NCI-H2029 treated with DMSO at 0.1 percent for 48 hours (cell line): ENCODE measurements at regions not wholly inside any gene's neighbourhood (a gene's known extent, or its start where the extent isn't known, plus 50 kb on each side); places are given as distances from the start of the nearest gene placed in this dataset.

Experiments
- DNase-seq: peaks from one replicate; lab custom pipeline; 2025; lab: John Stamatoyannopoulos, UW

GRCh38 chr13:109436841-109437240, 349.5 kb downstream of the IRS2 start:
- no peak for DNase-seq

GRCh38 chr13:109436055-109436622, 350.2 kb downstream of the IRS2 start:
- DNase-seq: no peak

- no peak for DNase-seq
These were observed 355.2 kb downstream of the IRS2 start for GRCh38 chr13:109431217-109431616.

GRCh38 chr13:109428146-109428545, 358.2 kb downstream of the IRS2 start:
- no peak for DNase-seq

GRCh38 chr13:109427695-109428094, 358.7 kb downstream of the IRS2 start:
- DNase-seq: no peak

DNA sequence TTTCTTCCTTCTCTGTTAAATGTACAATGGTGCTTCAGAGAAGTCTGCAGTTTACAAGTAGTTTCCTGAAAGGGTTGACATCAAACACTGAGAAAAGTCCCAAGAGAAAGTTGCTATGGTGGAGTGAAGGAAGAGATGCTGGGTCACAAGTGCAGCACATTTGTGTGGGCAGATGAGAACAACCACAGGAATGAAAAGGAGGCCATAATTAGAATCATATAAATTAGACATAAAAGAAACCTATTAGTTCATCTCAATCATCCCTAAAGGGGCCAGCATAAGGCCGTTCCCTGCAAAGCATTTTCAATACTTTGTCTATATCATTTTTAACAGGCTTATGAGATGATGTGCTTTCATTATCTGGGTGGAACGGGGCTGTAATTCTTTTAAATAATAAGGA, 359.2 kb downstream of the IRS2 start:
- no peak for DNase-seq

DNA sequence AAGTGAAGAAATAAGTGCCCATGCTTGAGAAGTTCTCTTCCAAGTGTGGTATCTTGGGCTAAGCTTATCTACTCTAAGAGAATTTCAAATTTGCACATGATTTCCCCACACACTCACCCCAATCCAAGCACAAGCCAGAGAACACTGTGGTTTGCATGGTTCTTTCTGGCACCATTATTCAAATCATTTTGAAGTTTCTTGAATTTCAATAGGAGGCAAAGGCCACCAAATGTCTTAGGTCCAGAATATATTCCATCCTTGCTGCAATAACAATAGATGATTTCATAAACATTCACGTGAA, 359.7 kb downstream of the IRS2 start:
- DNase-seq: no peak

GRCh38 chr13:109425821-109426689, 360.3 kb downstream of the IRS2 start:
- no peak for DNase-seq

DNA sequence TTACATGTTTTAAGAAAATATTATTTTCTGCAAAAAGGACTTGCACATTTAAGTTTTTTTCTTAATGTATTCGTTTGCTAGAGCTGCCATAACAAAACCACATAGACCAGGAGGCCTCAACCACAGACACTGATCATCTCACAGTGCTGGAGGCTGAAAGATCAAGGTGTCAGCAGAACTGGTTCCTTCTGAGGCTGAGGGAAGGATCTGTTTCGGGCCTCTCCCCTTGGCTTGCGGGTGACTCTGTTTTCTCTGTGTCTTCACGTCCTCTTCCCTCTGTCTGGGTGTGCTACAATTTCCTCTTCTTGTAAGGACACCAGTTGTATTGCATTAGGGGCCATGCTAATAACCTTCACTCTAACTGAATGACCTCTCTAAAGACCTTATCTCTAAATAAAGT, 364.2 kb downstream of the IRS2 start:
- no peak for DNase-seq

DNA sequence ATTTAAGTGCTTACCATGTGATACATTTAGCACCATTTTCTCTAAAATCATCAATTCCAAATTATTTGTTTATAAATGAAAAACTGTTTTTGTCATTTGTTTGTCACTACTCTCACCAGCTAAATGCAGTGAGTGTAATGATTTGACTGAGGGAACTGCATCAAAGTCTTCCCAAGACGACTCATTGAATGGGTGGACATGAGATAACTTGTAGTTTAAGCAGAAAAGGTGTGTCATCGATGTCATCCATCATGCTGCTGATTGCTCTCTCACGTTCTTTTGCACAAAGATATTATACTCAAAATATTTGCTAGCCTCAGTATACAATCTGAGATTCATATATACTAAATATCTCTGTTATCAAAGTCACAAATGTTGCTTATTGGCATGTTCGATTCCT, 366.5 kb downstream of the IRS2 start:
- DNase-seq: no peak

DNA sequence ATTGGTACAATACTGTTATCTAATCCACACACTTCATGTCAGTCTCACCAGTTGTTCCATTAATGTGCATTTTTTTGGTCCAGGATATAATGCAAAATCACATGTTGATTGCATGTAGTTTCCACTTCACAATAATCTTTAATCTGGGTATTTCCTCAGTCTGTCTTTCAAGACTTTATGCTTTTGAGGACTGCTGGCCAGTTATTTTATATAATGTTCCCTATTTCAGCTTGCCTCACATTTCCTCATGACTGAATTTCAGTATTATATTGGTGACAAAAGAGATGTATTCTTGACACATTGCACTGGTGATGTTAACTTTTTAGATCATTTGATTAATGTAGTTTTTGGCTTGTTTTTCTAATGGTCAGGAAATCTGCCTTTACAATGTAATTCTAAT, 368.3 kb downstream of the IRS2 start:
- DNase-seq: no peak

GRCh38 chr13:109416001-109416400, 370.4 kb downstream of the IRS2 start:
- no peak for DNase-seq

DNA sequence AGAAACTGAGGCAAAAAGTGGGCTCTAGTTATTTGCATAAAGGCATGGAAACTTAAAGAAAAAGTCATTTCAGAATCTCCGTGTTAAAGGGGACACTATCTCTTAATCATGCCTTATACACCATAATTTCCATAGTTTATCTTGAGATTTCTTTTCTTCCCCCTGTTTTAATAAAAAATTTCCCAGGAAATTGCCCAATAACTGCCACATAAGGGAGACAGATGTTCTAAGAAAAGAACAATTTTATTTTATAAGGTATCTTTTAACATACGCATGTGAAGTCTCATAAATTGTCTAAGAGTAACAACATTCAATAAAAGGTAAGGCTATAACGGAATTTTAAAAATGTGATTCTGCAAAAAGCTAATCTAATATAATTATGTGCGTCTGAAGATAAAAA, 371.3 kb downstream of the IRS2 start:
- DNase-seq: no peak

GRCh38 chr13:109412283-109412901, 374.0 kb downstream of the IRS2 start:
- peak; percentile 66 for DNase-seq

DNA sequence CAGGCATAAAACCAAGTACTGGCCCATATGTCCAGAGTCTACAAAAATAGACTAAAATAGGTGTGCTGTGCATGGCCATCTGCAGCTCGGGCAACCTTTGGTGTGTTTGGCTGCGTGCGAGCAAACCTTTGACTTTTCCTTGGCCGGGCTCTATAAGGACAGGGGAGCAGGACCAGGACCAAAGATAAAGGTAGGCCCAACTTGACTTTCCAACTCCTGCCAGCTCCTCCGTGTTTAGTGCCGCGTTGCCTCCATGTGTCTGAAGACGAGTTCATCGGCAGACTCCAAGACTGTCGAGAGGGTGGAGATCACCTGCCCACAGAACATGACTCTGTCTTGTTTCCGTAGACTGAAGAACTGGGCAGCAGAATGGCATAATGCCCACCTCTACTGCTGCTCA, 375.5 kb downstream of the IRS2 start:
- DNase-seq: no peak

DNA sequence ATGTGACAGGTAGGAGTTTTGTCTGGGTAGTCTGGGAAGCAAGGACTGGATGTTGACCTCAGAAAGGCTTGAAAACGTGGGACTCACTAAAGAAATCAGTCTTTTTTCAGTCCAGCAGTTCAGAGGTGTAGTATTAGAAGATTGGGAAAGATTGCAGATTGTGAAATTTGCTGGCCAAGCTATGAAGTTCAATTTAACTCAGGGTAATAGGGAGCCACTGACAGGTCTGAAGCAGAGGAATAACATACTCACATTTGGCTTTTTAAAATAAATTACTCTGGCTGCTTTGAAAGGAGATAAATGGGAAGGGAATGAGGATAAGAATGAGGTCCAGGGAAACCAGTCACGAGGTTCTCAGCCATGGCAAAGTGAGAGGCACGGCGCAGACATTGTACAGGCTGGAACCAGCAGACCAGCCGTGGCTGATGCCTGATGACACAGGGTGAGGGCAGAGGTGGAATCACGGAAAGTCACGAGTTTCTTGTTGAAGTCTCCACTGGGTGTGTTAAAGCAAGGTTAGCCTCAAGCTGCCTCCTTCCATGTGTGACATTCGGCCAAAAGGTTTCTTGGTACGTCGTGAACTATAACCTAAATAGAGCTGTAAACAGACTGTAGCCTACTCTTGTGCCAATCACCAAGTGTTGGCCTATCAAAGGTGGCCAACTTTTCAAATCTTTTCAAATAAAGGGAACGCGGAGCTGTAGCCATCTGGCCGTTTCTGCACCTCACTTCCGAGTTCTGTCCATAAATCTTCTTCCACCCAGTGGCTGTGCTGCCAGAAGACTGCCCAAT, 377.6 kb downstream of the IRS2 start:
- DNase-seq: no peak

- DNase-seq: no peak
These were observed 379.9 kb downstream of the IRS2 start for GRCh38 chr13:109406376-109406992.

GRCh38 chr13:109403012-109403421, 383.4 kb downstream of the IRS2 start:
- no peak for DNase-seq

- no peak for DNase-seq
These were observed 384.5 kb downstream of the IRS2 start for GRCh38 chr13:109401891-109402290.

DNA sequence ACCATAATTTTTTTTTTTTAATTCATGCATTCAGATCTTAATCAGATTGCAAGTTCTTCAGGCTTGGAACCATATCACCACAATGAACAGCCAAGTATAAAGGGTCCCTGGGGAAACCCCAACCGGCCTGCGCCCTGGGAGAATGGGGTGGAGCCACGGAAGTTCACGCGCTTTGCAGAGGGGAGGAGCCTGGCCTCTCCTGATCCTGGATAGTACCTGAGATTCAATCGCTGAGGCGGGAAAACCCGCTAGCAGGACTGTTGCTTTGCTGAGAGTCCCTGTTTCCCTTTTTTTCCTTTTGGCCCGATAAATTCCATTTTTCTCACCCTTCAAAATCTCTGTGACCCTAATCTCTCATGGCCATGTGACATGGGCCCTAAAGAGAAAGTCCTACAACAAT, 385.1 kb downstream of the IRS2 start:
- DNase-seq: no peak

DNA sequence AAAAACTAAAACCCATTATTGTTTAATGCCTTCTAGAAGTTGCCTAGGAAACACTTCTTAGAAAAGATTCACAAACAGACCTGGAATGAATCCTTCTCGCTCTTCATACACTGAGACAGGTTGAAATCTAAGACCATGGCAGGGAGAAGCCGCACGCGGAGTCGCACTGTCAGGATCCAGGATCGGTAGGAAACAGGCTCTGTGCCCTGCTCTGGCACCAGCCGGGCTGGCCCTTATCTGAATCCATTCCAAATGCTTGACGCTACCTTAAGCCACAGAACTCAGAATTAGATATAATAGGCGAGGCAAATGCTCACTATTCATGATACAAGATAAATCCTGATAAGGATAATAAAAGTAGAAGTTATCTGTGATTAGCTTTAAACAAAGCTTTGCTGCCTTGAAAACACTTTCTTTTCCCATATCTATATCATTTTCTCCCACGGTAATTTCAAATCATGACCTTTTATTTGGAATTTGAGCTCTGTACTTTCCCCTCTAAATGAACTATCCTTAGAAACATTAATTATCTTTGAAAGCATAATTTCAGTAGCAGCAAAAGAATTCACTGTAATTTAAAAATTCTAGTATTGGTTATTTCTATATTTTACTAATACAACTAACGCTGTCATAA, 385.6 kb downstream of the IRS2 start:
- DNase-seq: no peak

DNA sequence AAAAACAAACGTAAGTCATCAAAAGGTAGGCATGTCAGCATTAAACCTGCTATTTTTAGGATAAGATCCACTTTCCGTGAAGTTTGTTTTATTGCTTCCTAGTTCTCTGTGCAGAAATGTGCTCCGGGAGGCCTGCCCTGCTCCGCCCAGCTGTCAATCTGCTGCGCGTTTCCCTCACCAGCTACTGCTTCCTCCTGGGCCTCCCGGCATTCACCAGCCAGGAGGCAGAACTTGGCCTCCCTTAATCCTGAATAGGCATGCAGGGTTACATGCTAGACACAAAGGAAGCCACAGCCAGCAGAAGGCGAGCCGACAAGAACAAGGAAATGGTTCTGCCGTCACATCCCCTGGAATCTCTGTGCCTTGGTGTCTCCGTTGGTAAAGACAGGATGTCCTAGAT, 386.2 kb downstream of the IRS2 start:
- no peak for DNase-seq
